ENCODE measurements at regions not wholly inside any gene's neighbourhood (a gene's known extent, or its start where the extent isn't known, plus 50 kb on each side); places are given as distances from the start of the nearest gene placed in this dataset.

- no peak for TF ChIP-seq GRHL1 (CRISPR knock-in tag; conservative IDR thresholded peaks at IDR 0.05)
Measured at GRCh38 chr6:9087470-9087869, 652.1 kb upstream of the SLC35B3 start (continued).

- 2% methylated on average over 4 of the region's 4 CpGs for WGBS (ENCODE audit: low lambda C conversion rate)
- in situ Hi-C loops (cut with HindIII; ENCODE audit: extremely low pct_ligation_motif_present, low pct_unique_long_range_greater_than_20kb) (no loop called here), intact Hi-C loops (cut with micrococcal nuclease; ENCODE audit: unreplicated experiment) (no loop called here)
- H3K9me3 ChIP-seq (ENCODE audit: low read length), result no peaks in the 10 kb centered on the region
- H3K36me3 ChIP-seq (replicated peaks in 1 of 2; ENCODE audit: control insufficient read depth in 1 of 2, insufficient read depth in 2 of 2, low read length in 2 of 2), result no peaks in the 10 kb centered on the region
- ChIA-PET POLR2A (no interaction called here), CTCF (ENCODE audit: low intra/inter-chr PET ratio, low total read pairs) (no interaction called here)
- H4K20me1 ChIP-seq (ENCODE audit: insufficient read depth, low read length), result no peaks in the 10 kb centered on the region
- H3K4me3 ChIP-seq (replicated peaks in 1 of 3; ENCODE audit: insufficient read depth in 1 of 3, low read depth in 2 of 3, low read length in 3 of 3), result no peak overlapping the region
- TF ChIP-seq ZNF383 (CRISPR knock-in tag; IDR thresholded peaks at IDR 0.05; ENCODE audit: borderline replicate concordance) (no peak), ZNF282 (IDR thresholded peaks at IDR 0.05; ENCODE audit: partially characterized antibody) (no peak), WIZ (CRISPR knock-in tag; IDR thresholded peaks at IDR 0.05) (no peak), ZNF615 (CRISPR knock-in tag; IDR thresholded peaks at IDR 0.05; ENCODE audit: borderline replicate concordance) (no peak), TAF15 (IDR thresholded peaks at IDR 0.05; ENCODE audit: low read depth, low read length, poor library complexity, severe bottlenecking) (no peak), AKAP8 (CRISPR knock-in tag; IDR thresholded peaks at IDR 0.05) (no peak), ZNF776 (CRISPR knock-in tag; IDR thresholded peaks at IDR 0.05) (no peak), ZNF782 (CRISPR knock-in tag; IDR thresholded peaks at IDR 0.05; ENCODE audit: borderline replicate concordance) (no peak), TRAFD1 (CRISPR knock-in tag; IDR thresholded peaks at IDR 0.05; ENCODE audit: borderline replicate concordance) (no peak), TOPORS (CRISPR knock-in tag; IDR thresholded peaks at IDR 0.05) (no peak), NR3C1 (CRISPR knock-in tag; IDR thresholded peaks at IDR 0.05) (no peak), TERF1 (CRISPR knock-in tag; IDR thresholded peaks at IDR 0.05) (no peak), TFE3 (CRISPR knock-in tag; IDR thresholded peaks at IDR 0.05) (no peak), SP4 (CRISPR knock-in tag; IDR thresholded peaks at IDR 0.05) (no peak), ZNF556 (CRISPR knock-in tag; IDR thresholded peaks at IDR 0.05; ENCODE audit: borderline replicate concordance) (no peak)
- H3K27me3 ChIP-seq (ENCODE audit: control insufficient read depth in 1 of 2, insufficient read depth in 2 of 2, low read length in 2 of 2), result no peaks in the 10 kb centered on the region
- DNase-seq (ENCODE audit: low spot score), result no peak
- no peak overlapping the region for H2AFZ ChIP-seq (ENCODE audit: low read length)
- H3K27ac ChIP-seq (ENCODE audit: extremely low read length, insufficient read depth, low read length), result no peak overlapping the region
- no peak overlapping the region for H3K9ac ChIP-seq (ENCODE audit: insufficient read depth, low read depth, low read length)
- ATAC-seq, result no peak
- no peak overlapping the region for H3K4me2 ChIP-seq (ENCODE audit: low read depth, low read length)
- no TSS peak for BruUV-seq (replicated peaks)
- H3K79me2 ChIP-seq (ENCODE audit: insufficient read depth, low read length), result no peaks in the 10 kb centered on the region
- H3K4me1 ChIP-seq (ENCODE audit: insufficient read depth, low read length), result no peaks in the 10 kb centered on the region
- FAIRE-seq, result no peak
Measured at GRCh38 chr6:9086331-9086730, 651.0 kb upstream of the SLC35B3 start.

Measured in HepG2 (cell line).